VCaP (cell line): ENCODE measurements at regions not wholly inside any gene's neighbourhood (a gene's known extent, or its start where the extent isn't known, plus 50 kb on each side); places are given as distances from the start of the nearest gene placed in this dataset.

Experiments
- H3K27ac ChIP-seq: fragments of 450-650 bp; 2 replicates; pipeline ENCODE4 v1.5.1; 2017
- CTCF ChIP-seq: fragments of 450-650 bp; conservative IDR thresholded peaks from 2 replicates; pipeline ENCODE4 v1.5.1; 2017; ENCODE audit warnings: mild to moderate bottlenecking, moderate library complexity

DNA sequence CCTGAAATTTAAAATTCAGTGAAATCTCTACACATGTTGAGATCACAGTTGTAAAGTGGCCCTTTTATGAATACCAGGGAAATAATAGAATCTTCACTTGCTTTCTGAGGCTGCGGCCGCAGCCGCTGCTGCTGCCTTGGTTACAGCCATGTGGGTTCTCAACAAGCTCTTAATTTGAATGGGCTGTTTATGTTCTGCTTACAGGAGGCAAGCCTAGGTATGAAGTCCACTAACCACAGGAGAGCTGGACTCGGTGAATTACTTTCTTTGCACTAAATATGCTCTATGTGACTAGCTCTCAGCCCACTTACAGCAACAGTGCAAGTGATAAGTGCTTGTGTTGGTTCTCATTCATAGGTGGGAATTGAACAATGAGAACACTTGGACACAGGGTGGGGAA, 410.8 kb downstream of the SFMBT2 start:
- no peak for TF ChIP-seq CTCF
- H3K27ac ChIP-seq = no peak overlapping the region

- H3K27ac ChIP-seq = no peak overlapping the region
- no peak for TF ChIP-seq CTCF
Measured at GRCh38 chr10:6999232-6999925, 411.5 kb downstream of the SFMBT2 start.

GRCh38 chr10:6997509-6997908, 413.3 kb downstream of the SFMBT2 start:
- TF ChIP-seq CTCF = no peak

GRCh38 chr10:6996431-6996830, 414.4 kb downstream of the SFMBT2 start:
- TF ChIP-seq CTCF = no peak

More at GRCh38 chr10:6997509-6997908, 413.3 kb downstream of the SFMBT2 start:
- no peak overlapping the region for H3K27ac ChIP-seq

DNA sequence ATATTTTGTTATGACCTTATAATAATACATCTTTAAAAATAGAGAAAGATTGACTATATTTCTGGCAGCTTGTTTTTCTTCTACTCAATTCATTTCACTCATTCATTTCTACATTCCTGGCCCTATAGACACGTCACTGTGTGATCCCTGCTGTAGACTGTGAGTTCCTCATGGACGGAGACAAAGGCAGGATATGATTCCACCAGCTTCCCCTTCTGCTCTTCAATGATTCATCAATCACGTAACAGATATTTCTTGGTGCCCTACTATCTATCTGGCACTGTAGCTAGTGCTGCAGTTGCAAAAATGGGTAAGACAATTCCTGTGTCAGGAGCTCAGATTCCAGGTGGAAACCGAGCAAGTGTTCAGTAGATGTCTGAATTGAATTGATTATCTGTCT, 415.0 kb downstream of the SFMBT2 start:
- no peak for TF ChIP-seq CTCF
- H3K27ac ChIP-seq = no peak overlapping the region

More at GRCh38 chr10:6996431-6996830, 414.4 kb downstream of the SFMBT2 start:
- H3K27ac ChIP-seq = no peak overlapping the region

- no peak for TF ChIP-seq CTCF
- no peak overlapping the region for H3K27ac ChIP-seq
Measured at GRCh38 chr10:6995341-6995740, 415.3 kb upstream of the PRKCQ start.

GRCh38 chr10:6990891-6991290, 410.8 kb upstream of the PRKCQ start:
- TF ChIP-seq CTCF = no peak
- no peak overlapping the region for H3K27ac ChIP-seq
